Epidermal melanocyte (primary cell): ENCODE measurements at regions not wholly inside any gene's neighbourhood (a gene's known extent, or its start where the extent isn't known, plus 50 kb on each side); places are given as distances from the start of the nearest gene placed in this dataset.

Experiments used
- DNase-seq: peaks from one replicate; pipeline ENCODE4 v3.0.0; 2011; ENCODE audit warnings: low spot score; ENCODE audit not compliant: insufficient read length

- DNase-seq, result no peak
Observed at GRCh38 chr1:184272175-184272866, 114.5 kb upstream of the C1orf21 start.

GRCh38 chr1:184276416-184276815 lies 110.4 kb upstream of the C1orf21 start:
- no peak for DNase-seq

GRCh38 chr1:184279911-184280458 lies 106.8 kb upstream of the C1orf21 start:
- no peak for DNase-seq

- DNase-seq, result no peak
Observed at GRCh38 chr1:184283999-184284398, 102.8 kb upstream of the C1orf21 start.

GRCh38 chr1:184284900-184285299 lies 101.9 kb upstream of the C1orf21 start:
- no peak for DNase-seq

- no peak for DNase-seq
Observed at GRCh38 chr1:184285401-184286087, 101.3 kb upstream of the C1orf21 start.

GRCh38 chr1:184287001-184287400 lies 99.8 kb upstream of the C1orf21 start:
- DNase-seq, result no peak

GRCh38 chr1:184289825-184290550 lies 96.8 kb upstream of the C1orf21 start:
- no peak for DNase-seq

- no peak for DNase-seq
Observed at GRCh38 chr1:184291701-184292100, 95.1 kb upstream of the C1orf21 start.

GRCh38 chr1:184292101-184292500 lies 94.7 kb upstream of the C1orf21 start:
- DNase-seq, result no peak

GRCh38 chr1:184294101-184294500 lies 92.7 kb upstream of the C1orf21 start:
- no peak for DNase-seq

- DNase-seq, result peak; percentile 81
Observed at GRCh38 chr1:184296466-184297243, 90.2 kb upstream of the C1orf21 start.

- no peak for DNase-seq
Observed at GRCh38 chr1:184297244-184297750, 89.5 kb upstream of the C1orf21 start.

GRCh38 chr1:184298440-184299405 lies 88.1 kb upstream of the C1orf21 start:
- no peak for DNase-seq

GRCh38 chr1:184299406-184299790 lies 87.4 kb upstream of the C1orf21 start:
- no peak for DNase-seq

GRCh38 chr1:184299796-184300195 lies 87.0 kb upstream of the C1orf21 start:
- no peak for DNase-seq

GRCh38 chr1:184300446-184300845 lies 86.4 kb upstream of the C1orf21 start:
- DNase-seq, result no peak

- DNase-seq, result no peak
Observed at GRCh38 chr1:184301227-184301626, 85.6 kb upstream of the C1orf21 start.

- no peak for DNase-seq
Observed at GRCh38 chr1:184302346-184302745, 84.5 kb upstream of the C1orf21 start.
